Spleen (tissue), 7 donors: ENCODE measurements at regions not wholly inside any gene's neighbourhood (a gene's known extent, or its start where the extent isn't known, plus 50 kb on each side); places are given as distances from the start of the nearest gene placed in this dataset.

Experiments used
- POLR2A ChIP-seq, 3 donors: fragments of 450-650 bp; IDR thresholded peaks; one replicate each; pipeline ENCODE4 v1.5.1; 2017; ENCODE audit warnings: antibody characterized with exemption in 3 of 3, mild to moderate bottlenecking in 1 of 3
- TF ChIP-seq, protein P1 (sequence below), 11 experiments: fragments of 200-600 bp in 7 of 11; fragments of 450-650 bp in 4 of 11; sonication (generic) in 4 of 11; IDR thresholded peaks in 8 of 11; conservative IDR thresholded peaks in 3 of 11; 1 replicate in 7 of 11; 2 replicates in 4 of 11; pipeline versions ENCODE4 v1.4.0 to v1.8.0; 2016 to 2021; ENCODE audit warnings: antibody characterized with exemption in 11 of 11, inconsistent platforms in 4 of 11, mild to moderate bottlenecking in 1 of 11
- donor health status: DM: no; HTN: no; CAD: no; lungs with moderate emphysema.
- donor health status: DM: no; HTN: no; CAD: no.
- donor health status: DM: no; HTN: no; CAD: no.

GRCh38 chr13:72368031-72368430 lies 359.4 kb downstream of the MZT1 start:
- TF ChIP-seq, protein P1, sequence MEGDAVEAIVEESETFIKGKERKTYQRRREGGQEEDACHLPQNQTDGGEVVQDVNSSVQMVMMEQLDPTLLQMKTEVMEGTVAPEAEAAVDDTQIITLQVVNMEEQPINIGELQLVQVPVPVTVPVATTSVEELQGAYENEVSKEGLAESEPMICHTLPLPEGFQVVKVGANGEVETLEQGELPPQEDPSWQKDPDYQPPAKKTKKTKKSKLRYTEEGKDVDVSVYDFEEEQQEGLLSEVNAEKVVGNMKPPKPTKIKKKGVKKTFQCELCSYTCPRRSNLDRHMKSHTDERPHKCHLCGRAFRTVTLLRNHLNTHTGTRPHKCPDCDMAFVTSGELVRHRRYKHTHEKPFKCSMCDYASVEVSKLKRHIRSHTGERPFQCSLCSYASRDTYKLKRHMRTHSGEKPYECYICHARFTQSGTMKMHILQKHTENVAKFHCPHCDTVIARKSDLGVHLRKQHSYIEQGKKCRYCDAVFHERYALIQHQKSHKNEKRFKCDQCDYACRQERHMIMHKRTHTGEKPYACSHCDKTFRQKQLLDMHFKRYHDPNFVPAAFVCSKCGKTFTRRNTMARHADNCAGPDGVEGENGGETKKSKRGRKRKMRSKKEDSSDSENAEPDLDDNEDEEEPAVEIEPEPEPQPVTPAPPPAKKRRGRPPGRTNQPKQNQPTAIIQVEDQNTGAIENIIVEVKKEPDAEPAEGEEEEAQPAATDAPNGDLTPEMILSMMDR (IDR thresholded peaks at IDR 0.05 in 8 of 11, conservative IDR thresholded peaks at IDR 0.05 in 3 of 11) = no peak
- no peak for TF ChIP-seq POLR2A (IDR thresholded peaks at IDR 0.05)
